Testis (tissue), 2 donors: ENCODE measurements at regions not wholly inside any gene's neighbourhood (a gene's known extent, or its start where the extent isn't known, plus 50 kb on each side); places are given as distances from the start of the nearest gene placed in this dataset.

Source experiments
- DNase-seq: peaks from one replicate; pipeline ENCODE4 v3.0.0-alpha.2; 2019
- H3K27ac ChIP-seq, 2 donors: fragments of 200-600 bp; sonication (generic); one replicate each; pipeline ENCODE4 v1.5.1; 2019
- H3K27me3 ChIP-seq: fragments of 200-600 bp; sonication (generic); one replicate; pipeline ENCODE4 v1.5.1; 2019
- H3K36me3 ChIP-seq: fragments of 200-600 bp; sonication (generic); one replicate; pipeline ENCODE4 v1.5.1; 2017; ENCODE audit warnings: low read depth; ENCODE audit errors: missing control alignments
- H3K4me1 ChIP-seq: fragments of 200-600 bp; sonication (generic); one replicate; pipeline ENCODE4 v1.5.1; 2019
- H3K4me3 ChIP-seq, 2 donors: fragments of 200-600 bp; sonication (generic); one replicate each; pipeline ENCODE4 v1.5.1; 2017 to 2019
- H3K9me3 ChIP-seq: fragments of 200-600 bp; sonication (generic); one replicate; pipeline ENCODE4 v1.5.1; 2017
- POLR2A ChIP-seq: fragments of 450-650 bp; IDR thresholded peaks from one replicate; pipeline ENCODE4 v1.6.1; 2017; ENCODE audit warnings: antibody characterized with exemption, mild to moderate bottlenecking, moderate library complexity
- WGBS, 2 donors: methylation state at CpG; one replicate each; pipeline ENCODE4 v1.1.5; 2018; 5-methylcytosine and 5-hydroxymethylcytosine counted together
- intact Hi-C: fragments of 100-400 bp; cut with DNase I; formaldehyde crosslinking; loops from one replicate; pipeline ENCODE4 v1.15.1; 2023; ENCODE audit warnings: low total_unique reads
- TF ChIP-seq, protein P1 (sequence below), 3 experiments: fragments of 450-650 bp in 2 of 3; fragments of 200-600 bp in 1 of 3; sonication (generic) in 1 of 3; IDR thresholded peaks; one replicate each; pipeline ENCODE4 v1.5.1; 2016 to 2019; ENCODE audit warnings: antibody characterized with exemption in 3 of 3, mild to moderate bottlenecking in 2 of 3, moderate library complexity in 1 of 3

- H3K27me3 ChIP-seq: no peaks in the 10 kb centered on the region
Measured at GRCh38 chr14:34111953-34112352, 161.1 kb upstream of the EGLN3 start.

DNA sequence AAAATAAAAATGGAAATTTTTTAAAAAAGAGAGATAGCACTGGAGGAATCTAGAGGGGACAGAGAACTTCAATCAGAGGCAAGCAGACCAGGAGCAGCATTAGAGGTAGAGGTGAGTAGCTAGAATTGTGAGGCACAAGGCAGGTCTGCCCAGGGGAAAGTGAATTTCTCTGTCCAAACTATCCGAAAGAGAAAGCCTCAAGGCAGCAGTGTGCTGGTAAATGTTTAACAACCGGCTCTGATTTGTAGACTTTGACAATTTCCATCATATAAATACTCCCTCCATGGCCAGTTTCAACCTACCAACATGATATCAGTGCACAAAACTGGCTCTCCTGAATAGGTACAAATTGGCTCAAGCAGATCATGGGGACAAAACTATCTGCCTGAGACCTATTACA lies 160.6 kb upstream of the EGLN3 start:
- Histone ChIP-seq H3K4me1 (no peaks in the 10 kb centered on the region), H3K4me3 (no peak overlapping the region), H3K9me3 (no peaks in the 10 kb centered on the region), H3K27ac (no peak overlapping the region), H3K27me3 (no peaks in the 10 kb centered on the region), H3K36me3 (no peaks in the 10 kb centered on the region)
- no peak for TF ChIP-seq POLR2A
- TF ChIP-seq, protein P1, sequence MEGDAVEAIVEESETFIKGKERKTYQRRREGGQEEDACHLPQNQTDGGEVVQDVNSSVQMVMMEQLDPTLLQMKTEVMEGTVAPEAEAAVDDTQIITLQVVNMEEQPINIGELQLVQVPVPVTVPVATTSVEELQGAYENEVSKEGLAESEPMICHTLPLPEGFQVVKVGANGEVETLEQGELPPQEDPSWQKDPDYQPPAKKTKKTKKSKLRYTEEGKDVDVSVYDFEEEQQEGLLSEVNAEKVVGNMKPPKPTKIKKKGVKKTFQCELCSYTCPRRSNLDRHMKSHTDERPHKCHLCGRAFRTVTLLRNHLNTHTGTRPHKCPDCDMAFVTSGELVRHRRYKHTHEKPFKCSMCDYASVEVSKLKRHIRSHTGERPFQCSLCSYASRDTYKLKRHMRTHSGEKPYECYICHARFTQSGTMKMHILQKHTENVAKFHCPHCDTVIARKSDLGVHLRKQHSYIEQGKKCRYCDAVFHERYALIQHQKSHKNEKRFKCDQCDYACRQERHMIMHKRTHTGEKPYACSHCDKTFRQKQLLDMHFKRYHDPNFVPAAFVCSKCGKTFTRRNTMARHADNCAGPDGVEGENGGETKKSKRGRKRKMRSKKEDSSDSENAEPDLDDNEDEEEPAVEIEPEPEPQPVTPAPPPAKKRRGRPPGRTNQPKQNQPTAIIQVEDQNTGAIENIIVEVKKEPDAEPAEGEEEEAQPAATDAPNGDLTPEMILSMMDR (IDR thresholded peaks at IDR 0.05): no peak
- DNase-seq: no peak
- intact Hi-C loops: no loop called here
- 91 to 100% methylated on average over 2 of the region's 2 CpGs for WGBS, 2 donors

More at GRCh38 chr14:34111953-34112352, 161.1 kb upstream of the EGLN3 start:
- Histone ChIP-seq H3K4me3 (no peak overlapping the region), H3K9me3 (no peaks in the 10 kb centered on the region), H3K36me3 (no peaks in the 10 kb centered on the region), H3K4me1 (no peaks in the 10 kb centered on the region), H3K27ac (no peak overlapping the region)
- intact Hi-C loops: no loop called here
- DNase-seq: no peak
- TF ChIP-seq POLR2A: no peak
- TF ChIP-seq, protein P1 (IDR thresholded peaks at IDR 0.05): no peak
- 75 to 84% methylated on average over 4 of the region's 4 CpGs for WGBS, 2 donors

DNA sequence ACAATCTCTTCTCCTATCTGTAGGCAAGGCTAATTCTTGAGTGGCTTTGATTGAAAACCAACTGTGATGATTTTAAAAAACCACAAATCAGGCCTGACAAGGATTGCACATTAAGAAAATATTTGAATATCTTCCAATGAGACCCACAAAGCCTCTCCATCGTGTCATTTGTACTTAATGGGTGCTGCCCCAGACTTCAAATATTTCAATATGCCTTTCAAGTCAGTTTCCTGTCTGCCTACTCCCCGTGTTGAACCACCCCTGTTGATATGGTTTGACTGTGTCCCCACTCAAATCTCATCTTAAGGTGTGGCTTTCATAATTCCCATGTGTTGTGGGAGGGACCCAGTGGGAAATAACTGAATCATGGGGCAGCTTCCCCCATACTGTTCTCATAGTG lies 159.7 kb upstream of the EGLN3 start:
- H3K36me3 ChIP-seq: no peaks in the 10 kb centered on the region
- H3K4me1 ChIP-seq: no peaks in the 10 kb centered on the region
- H3K27me3 ChIP-seq: no peaks in the 10 kb centered on the region
- intact Hi-C loops: no loop called here
- TF ChIP-seq POLR2A: no peak
- TF ChIP-seq, protein P1 (IDR thresholded peaks at IDR 0.05): no peak
- no peak overlapping the region for H3K27ac ChIP-seq
- no peak overlapping the region for H3K4me3 ChIP-seq
- DNase-seq: no peak
- 78 to 85% methylated on average over 2 of the region's 2 CpGs for WGBS, 2 donors
- no peaks in the 10 kb centered on the region for H3K9me3 ChIP-seq

- Histone ChIP-seq H3K27me3 (no peaks in the 10 kb centered on the region), H3K9me3 (no peaks in the 10 kb centered on the region), H3K4me3 (no peak overlapping the region), H3K4me1 (no peaks in the 10 kb centered on the region), H3K36me3 (no peaks in the 10 kb centered on the region), H3K27ac (no peak overlapping the region)
- intact Hi-C loops: no loop called here
- TF ChIP-seq, protein P1 (IDR thresholded peaks at IDR 0.05): no peak
- 93 to 95% methylated on average over 3 of the region's 3 CpGs for WGBS, 2 donors
- DNase-seq: no peak
Measured at GRCh38 chr14:34107441-34107840, 156.6 kb upstream of the EGLN3 start.

DNA sequence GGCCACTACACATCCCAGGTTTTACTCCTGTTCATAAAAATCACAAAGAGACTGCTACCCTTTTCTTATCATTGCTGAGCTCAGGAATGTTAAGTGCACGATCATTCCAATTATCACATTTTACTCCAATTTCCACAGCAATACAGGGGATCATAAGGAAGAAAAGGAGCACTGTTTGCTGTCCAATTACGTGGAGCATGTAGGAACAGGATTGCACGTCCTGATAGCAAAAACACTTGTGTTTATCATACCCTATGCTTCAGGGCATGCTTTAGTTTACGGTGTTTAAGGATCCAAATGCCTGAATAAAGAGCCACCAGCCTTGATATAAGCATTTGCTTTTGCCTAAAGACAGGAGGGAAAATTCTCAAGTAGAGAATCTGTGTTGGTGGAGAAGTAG lies 155.4 kb upstream of the EGLN3 start:
- 78 to 87% methylated on average over 4 of the region's 4 CpGs for WGBS, 2 donors
- intact Hi-C loops: no loop called here
- TF ChIP-seq POLR2A: no peak
- TF ChIP-seq, protein P1 (IDR thresholded peaks at IDR 0.05): no peak
- Histone ChIP-seq H3K4me1 (no peaks in the 10 kb centered on the region), H3K27me3 (no peaks in the 10 kb centered on the region), H3K4me3 (no peak overlapping the region), H3K27ac (no peak overlapping the region), H3K36me3 (no peaks in the 10 kb centered on the region), H3K9me3 (no peaks in the 10 kb centered on the region)
- DNase-seq: no peak
